ENCODE measurements at regions not wholly inside any gene's neighbourhood (a gene's known extent, or its start where the extent isn't known, plus 50 kb on each side); places are given as distances from the start of the nearest gene placed in this dataset.

DNA sequence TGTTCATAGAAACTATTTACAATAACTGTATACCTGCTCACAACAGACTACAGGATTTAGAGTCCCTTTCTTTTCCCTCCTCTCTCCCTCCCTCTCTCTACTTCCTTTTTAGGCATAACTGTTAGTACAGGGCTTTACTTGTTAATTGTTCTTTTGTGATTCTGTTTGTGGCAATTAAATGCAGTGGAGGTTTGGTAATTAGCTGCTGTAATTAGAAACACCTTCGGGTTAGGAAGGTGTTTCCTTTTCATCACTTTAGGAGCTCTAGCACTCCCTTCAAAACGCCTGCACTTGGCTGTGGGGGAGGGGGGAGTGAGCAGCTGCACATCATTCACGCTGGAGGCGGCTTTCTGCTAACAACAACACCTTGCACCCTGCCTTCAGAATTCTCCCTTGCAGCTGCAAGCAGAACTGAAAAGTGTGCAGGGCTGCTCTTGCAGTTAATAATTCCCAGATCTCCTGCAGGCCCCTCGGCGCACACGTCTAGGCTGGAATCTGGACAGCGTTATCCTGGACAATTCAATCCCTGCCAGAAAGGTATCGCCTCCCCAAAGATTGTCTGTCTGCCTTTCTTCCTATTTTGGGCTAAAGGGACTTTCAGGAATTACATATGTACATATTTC lies 242.6 kb upstream of the RGMA start:
- no peak for DNase-seq (ENCODE audit: low read depth in 2 of 2, low spot score in 1 of 2)

DNA sequence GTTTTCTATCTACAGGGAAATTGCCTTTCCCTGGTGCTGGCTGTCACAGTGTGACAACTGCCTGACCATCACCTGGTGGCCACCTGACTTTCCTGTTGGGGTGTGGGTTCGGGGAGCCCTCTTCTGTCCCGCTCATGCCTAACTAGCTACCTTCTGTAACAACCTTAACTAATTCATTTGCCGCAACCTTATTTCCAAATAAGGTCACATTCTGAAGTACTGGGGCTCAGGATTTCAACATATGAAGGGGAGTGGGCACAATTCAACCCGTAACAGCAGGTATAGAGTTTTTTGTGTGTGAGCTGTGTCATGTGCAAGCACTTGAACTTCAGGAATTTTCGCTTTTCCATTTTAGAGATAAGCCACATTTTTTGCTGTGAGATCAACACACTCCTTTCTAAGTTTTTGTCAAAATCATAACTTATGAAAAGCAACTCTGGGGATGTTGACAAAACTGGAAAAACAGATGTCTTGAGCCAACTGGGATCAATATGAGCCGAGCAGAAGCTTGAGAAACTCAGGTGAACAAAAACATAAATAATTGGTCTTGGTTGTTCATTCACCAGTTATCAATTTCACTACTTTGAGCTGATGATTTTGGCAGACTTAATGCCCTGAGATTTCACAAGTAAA lies 242.0 kb upstream of the RGMA start:
- no peak for DNase-seq (ENCODE audit: low read depth in 2 of 2, low spot score in 1 of 2)

DNA sequence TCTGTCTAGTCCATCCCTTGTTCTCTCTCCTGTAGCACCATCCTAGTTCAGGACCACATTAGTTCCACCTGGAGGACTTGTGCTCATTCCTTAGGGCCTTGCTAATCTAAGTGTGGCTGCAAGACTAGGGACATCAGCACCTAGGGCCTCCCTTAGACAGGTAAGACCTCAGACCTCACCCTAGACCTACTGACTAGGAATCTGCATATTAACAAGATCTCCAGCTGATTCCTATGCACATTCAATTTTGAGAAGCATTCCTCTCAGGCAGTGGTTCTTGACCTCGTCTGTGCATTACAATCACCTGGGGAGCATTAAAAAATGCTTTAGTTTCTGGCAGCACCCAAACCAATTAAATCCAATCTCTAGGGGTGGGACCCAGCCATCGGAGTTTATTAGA lies 238.4 kb upstream of the RGMA start:
- DNase-seq (ENCODE audit: low read depth in 2 of 2, low spot score in 1 of 2), result no peak

DNA sequence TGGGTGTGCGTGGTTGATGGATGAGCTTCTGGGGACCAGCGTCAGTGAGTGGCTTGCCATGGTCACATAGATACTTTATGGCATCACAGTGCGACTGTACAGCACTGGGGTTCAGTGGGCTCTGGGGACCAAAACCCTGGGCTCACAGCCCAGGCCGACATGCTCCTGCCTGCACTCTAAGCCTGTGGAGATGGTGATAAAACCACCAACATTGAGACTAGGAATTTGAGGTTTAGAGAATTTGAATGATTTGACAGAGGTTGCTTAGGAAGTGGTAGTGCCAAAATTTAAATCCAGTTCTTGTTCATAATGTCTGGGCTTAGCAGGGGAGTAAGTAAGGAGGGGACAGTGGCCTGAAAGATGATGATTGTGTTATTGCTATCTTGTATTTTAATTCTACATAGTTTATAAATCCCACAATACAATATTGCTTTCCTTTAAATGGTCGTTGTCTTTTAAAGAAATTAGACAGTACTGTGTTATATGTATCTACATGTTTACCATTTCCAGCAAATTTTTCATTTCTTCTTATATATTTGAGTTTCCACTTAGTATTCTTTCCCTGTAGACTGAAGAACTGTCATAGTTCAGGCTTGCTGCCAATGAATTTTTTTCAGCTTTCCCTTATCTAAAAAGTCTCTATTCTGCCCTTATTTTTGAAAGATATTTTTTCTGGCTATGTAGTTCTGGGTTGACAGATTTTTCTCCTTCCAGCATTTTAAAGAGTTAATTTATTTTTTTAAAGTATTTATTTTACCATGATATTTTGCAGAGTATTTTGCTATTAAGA lies 235.4 kb upstream of the RGMA start:
- no peak for DNase-seq (ENCODE audit: low read depth in 2 of 2, low spot score in 1 of 2)

DNA sequence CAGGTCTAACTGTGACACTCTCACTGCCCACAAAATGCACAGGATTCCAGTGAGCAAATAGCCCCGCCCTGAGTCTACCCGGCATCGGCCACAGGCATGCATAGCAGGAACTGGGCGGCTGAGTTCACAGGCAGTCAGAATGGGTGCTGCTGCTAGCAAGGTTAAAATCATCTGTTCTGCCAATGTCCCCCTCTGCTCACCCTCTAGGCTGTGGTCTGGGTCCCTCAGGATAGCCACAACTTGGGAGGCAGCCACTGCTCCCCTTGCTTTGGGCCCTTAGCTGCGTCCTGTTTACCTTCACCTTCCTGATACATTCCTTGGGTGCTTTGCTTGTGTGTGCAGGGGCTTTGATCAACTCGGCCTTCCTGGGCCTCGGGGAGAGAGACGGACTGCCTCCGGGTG lies 232.9 kb upstream of the RGMA start:
- no peak for DNase-seq (ENCODE audit: low read depth in 2 of 2, low spot score in 1 of 2)

- DNase-seq (ENCODE audit: low read depth in 2 of 2, low spot score in 1 of 2), result no peak
These were observed 230.3 kb upstream of the RGMA start for GRCh38 chr15:93319121-93319814.

GRCh38 chr15:93317772-93318171 lies 228.8 kb upstream of the RGMA start:
- no peak for DNase-seq (ENCODE audit: low read depth in 2 of 2, low spot score in 1 of 2)

DNA sequence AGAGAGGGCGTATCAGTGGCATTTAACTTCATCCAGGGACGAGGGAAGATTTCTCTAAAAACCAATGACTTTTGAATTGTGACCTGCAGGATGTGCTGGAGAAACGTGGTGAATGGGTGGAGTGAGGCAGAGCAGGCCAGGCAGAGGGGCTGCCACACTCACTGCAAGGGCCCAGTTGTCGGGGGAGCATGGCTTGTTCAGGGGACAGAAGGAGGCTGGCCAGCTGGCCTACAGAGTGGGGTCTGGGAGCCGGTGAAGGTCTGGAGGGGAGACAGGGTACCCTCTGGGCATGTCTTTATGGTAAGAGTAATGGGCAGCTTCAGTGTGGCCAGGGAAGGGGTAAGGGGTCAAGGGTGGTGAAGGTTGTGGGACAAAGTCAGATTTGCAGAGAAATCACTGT lies 225.2 kb upstream of the RGMA start:
- DNase-seq (ENCODE audit: low read depth in 2 of 2, low spot score in 1 of 2), result no peak

DNA sequence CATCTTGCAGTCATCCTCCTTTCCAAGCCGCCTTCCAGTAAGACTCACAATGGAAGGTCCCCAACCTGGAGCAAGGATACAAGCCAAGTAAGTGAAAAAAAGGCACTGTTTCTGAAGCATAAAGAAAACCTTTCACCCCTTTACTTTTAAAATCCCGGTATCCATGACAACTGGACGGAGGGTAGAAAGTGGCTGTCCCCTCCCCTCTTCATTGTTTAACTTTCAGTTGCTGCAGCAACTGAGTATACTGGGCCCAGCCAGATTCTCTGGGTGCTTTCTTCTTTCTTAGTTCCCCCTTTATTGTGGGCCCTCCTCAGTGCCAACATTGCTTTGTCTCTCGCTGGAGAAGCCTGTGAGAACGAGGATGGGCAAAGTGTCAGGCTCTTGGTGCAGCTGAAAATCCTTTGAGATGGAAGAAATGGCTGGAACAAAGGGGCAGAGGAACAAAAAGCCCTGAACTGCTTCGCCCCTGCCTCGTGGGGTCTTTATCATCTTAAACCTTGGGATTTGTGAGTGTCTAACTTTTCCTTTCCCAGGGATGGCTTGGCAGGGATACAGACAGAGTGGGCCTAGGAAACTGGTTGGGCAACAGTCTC lies 224.0 kb upstream of the RGMA start:
- DNase-seq (ENCODE audit: low read depth in 2 of 2, low spot score in 1 of 2), result no peak

GRCh38 chr15:93311620-93312019 lies 222.6 kb upstream of the RGMA start:
- DNase-seq (ENCODE audit: low read depth in 2 of 2, low spot score in 1 of 2), result no peak

GRCh38 chr15:93308026-93308690 lies 219.1 kb upstream of the RGMA start:
- DNase-seq (ENCODE audit: low read depth in 2 of 2, low spot score in 1 of 2), result no peak

DNA sequence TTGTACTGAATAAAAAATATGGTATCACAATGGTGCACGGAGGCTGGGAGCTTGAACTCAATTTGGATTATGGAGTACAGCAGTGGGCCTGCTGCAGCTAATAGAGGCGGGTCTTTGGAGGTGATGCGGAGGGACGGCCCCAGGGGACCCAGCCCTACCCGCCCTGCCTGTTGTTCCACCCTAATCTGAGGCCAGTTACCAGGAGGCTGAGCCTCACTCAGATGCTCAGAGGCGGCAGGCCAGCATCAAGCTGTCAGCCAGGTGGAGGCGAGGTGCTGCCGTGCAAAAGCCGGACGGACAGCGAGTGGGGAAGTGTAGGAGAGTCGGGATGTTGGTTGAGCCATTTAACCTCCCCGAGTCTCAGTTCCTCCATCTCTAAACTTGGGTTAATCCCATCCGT lies 218.5 kb upstream of the RGMA start:
- no peak for DNase-seq (ENCODE audit: low read depth in 2 of 2, low spot score in 1 of 2)

DNA sequence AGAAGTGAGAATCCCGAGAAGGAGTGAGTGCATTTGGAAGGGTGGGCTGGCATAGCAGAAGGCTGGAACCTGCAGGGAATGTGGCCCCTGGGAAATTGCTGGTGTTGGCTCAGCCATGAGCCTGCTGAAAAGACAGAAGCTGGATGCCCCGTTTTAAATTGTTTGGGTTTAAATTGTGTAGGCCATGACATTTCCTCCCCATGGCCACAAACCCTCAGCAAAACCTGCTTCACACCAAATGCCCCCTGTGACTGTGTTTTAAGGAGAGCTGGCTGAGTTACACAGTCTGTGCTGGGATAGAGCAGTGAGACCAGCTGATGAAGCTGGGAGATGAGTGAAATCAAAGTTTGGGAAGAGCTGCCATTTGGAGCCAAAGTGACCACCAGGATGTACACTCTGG lies 216.3 kb upstream of the RGMA start:
- no peak for DNase-seq (ENCODE audit: low read depth in 2 of 2, low spot score in 1 of 2)

- no peak for DNase-seq (ENCODE audit: low read depth in 2 of 2, low spot score in 1 of 2)
These were observed 213.2 kb upstream of the RGMA start for GRCh38 chr15:93302080-93302765.

- DNase-seq (ENCODE audit: low read depth in 2 of 2, low spot score in 1 of 2), result no peak
These were observed 211.8 kb upstream of the RGMA start for GRCh38 chr15:93300796-93301195.

DNA sequence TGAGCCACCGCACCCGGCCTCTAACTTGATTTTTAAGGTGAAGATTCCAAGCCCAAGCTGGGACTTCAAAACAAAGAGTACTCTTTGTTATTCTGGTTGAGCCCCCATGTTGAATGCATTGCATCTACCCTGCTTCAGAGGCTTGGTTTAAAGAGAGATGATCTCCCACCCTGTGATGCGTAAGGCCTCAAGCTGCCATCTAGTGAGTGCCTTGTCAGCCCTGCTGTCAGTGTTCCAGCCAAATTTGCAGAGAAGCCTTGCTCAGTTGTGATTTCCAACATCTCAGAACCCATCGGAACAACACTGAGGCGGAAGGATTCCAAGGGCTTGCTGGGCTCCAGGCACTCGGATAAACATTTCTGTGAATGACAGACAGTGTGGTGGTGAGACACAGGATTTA lies 210.7 kb upstream of the RGMA start:
- no peak for DNase-seq (ENCODE audit: low read depth in 2 of 2, low spot score in 1 of 2)

- DNase-seq (ENCODE audit: low read depth in 2 of 2, low spot score in 1 of 2), result no peak
These were observed 209.9 kb upstream of the RGMA start for GRCh38 chr15:93298901-93299300.

GRCh38 chr15:93296759-93297500 lies 207.9 kb upstream of the RGMA start:
- DNase-seq (ENCODE audit: low read depth in 2 of 2, low spot score in 1 of 2), result no peak

DNA sequence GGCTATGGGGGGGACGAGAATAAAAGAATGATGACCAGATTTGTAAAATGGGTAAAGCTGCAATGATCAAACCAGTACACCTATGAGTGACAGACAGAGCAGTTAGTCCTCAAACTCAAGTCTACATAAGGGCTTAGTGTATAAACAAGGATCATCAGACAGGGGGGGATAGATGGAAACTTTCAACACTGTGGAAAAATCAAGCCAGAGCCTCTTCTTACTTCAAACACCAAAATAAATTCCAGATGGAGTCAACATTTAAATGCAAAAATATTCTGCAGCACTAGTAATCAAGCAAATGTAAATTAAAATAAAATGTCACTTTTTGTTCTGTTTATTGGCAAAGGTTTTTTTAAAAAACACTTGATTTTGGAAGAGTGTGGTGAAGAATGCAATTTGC lies 205.9 kb upstream of the RGMA start:
- no peak for DNase-seq (ENCODE audit: low read depth in 2 of 2, low spot score in 1 of 2)

DNA sequence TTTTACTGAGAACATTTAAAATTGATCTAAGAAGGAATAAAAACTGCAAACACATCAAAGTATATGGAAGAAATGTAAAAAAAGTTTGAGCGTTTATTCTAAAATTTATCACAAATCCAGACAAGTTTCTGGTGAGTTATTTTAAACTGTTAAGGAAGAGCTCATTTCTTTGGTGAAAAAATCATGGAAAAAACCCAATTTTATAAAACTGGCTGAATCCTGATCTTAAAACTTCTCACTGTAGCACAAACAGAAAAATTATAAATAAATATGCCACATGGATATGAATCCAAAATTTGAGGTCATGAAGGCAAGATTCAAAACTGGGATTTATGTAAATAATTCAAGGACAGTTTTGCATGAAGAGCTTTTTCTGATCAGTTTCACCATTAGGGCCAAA lies 205.1 kb upstream of the RGMA start:
- no peak for DNase-seq (ENCODE audit: low read depth in 2 of 2, low spot score in 1 of 2)
